GM18520 (cell line): ENCODE measurements at regions not wholly inside any gene's neighbourhood (a gene's known extent, or its start where the extent isn't known, plus 50 kb on each side); places are given as distances from the start of the nearest gene placed in this dataset.
"Not testable (repeated sequence)": the region's sequence is repeated elsewhere in the genome, so short reads cannot be mapped to it uniquely, and the experiment has no call there.

ENCODE experiments used
- ATAC-seq: cut with Tn5 transposase; IDR thresholded peaks from one replicate; pipeline ENCODE4 v1.9.1; 2021; ENCODE audit not compliant: unreplicated experiment

DNA sequence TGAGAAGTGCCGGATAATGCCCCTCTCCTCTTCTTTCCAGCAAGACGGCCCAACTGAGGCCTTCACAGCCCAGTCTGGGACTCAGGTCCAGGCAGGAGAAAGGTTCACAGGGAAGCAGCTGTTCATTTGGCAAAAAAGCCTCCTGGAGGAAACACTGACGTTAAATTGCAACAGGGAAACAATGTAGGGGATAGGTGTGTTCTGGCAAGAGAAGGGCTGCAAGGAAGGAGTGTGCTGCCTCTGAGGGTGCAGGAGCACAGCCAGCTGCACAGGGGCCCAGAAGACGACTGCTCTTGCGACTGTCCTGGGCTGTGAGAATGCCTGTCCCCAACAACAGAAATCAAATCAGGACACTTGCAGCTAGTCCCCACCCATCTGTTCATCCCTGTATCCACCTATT lies 70.6 kb upstream of the PMEPA1 start:
- no peak for ATAC-seq

DNA sequence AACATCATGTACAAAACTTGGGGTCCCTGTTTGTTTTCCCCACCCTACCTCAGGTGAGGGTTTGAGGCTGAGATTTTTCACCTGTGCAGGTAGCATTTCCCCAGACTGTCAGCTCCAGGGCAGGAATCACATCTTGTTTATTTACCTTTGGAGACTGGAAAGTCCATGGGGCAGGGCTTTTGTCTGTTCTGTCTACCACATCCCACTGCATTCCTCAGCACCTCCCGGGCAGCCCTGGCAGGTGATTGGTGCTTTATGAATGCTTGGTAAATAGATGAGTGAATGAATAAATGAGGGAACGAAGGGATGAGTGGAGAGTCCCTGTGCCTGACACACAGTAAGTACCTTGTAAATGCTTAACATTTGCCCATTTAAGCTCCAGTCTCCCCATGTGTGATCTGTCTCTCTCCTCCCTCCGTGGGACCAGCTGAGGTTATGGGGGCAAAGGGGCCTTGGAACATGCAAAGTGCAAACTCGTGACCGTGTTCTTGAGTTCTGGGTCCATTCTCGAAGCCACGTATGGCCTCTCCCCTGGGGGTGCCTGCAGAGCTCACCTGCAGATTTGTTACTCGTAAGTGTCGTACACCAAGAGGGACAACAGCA lies 69.7 kb upstream of the PMEPA1 start:
- no peak for ATAC-seq

DNA sequence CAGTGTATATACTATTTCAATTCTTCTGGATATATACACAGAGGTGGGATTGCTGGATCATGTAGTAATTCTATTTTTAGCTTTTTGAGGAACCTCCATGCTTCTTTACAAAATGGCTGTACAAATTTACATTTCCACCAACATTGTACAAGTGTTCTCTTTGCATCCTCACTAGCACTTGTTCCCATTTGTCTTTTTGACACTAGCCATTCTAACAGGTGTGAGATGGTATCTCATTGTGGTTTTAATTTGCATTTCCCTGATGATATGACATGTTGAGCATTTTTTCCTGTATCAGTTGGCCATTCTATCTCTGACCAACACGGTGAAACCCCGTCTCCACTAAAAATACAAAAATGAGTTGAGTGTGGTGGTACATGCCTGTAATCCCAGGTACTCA lies 68.1 kb upstream of the PMEPA1 start:
- no peak for ATAC-seq

DNA sequence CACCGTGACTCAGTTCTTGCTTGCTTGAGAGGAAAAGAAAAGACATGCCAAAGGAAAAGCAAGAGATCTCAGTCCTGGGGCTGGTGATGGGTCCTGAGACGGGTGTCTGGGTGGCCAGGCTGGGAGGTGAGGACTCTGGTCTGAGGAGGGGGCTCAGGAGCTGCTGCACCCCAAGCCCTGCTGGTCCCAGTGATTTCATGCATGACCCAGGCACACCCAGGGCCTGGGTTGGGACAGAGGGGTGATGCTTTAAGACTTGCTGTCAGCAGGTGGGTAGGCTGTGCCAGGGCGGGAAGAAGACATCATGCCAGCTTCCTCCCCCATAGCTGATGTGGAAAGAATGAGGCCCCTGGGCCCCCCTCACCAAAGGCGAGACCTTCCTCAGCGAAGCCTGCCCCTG lies 65.1 kb upstream of the PMEPA1 start:
- no peak for ATAC-seq

DNA sequence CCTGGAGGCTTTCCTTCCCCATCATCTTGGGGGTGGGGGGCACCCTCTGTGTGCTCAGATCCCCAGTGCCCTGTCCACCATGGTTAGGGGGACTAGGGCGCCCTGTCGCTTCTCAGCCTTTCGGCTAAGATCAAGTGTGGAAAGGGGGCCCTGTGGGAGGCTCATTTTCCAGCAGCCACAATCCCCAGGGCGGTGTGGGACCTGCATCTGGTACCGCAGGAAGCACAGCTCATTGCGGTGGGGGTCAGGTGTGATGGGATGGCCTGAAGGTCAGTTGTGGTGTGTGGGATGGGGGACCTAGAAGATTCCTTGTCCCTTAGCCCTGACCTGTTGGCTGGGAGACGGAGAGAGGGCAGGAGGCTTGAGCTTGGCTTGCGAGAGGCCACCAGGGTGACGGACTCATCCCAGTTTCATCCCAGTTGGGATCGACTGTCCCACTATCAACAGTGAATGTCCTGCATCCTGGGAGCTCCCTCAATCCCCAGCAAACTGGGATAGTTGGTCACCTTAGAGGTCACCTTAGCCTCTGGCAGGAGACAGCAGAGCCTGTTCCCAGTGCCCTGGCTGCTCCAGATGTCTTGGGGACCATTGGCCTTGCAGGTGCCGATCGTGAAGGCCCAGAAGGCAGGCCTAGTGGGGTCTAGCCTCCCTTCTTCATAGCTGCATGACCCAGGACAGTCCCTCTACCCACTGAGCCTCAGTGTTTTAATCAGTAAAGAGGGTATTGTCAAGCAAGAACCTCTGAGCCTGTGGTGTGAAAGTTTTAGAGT lies 64.5 kb upstream of the PMEPA1 start:
- no peak for ATAC-seq

DNA sequence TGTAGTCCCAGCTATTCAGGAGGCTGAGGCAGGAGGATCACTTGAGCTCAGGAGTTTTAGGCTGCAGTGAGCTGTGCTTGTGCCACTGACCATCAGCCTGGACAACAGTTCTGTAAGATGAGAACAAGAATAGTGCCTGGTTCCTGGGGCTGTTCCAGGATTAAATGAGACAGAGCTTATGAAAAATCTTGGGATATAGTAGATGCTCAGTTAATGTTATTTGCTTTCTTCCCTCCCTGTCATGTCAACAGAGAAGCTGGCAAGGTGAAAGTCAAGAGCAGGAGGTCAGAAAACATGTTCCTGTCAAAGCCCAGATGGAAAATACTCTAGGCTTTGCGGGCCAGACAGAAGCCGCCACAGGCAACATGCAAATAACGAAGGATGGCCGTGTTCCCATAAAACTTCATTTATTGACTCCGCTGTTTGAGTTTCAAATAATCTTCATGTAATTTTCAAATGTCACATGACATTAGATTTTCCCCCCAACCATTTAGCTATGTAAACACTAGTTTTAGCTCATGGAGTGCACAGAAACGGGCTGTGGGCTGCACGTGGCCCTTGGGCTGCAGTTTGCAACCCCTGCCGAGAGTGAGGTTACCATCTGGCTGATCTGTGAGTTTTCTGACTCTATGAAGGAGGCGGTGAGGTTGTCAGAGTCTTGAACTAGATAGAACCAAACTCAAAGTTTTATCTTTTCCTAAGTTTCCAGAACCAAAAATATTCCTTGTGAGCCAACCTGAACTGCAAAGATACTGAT lies 63.4 kb upstream of the PMEPA1 start:
- no peak for ATAC-seq

DNA sequence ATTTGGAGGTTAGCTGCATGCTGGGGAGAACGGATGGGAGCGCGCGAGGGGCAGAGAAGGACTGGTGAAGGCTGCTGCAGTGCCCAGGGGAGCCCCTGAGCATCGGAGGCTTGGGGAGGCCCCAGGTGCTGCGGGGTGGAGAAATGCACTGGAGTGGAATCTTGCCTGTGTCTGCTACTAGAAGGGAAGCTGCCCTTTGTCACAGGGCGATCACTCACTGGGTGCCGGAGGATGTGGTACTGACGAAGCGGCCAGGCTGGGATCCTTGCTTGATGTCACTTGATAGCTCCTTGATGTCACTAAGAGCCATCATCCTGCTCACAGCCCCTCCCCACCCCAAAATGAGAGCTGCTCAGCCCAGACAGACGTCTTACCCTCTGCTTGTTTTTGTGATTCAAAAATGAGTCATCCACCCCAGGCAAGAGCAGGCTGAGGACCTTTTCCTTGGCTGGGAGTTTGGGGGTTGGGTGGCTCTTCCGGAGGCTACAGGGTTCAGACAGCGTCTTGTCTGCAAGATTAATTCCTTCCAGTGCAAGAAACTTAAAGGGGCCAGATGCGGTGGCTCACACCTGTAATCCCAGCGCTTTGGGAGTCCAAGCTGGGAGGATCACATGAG lies 62.6 kb upstream of the PMEPA1 start:
- ATAC-seq, result no peak

DNA sequence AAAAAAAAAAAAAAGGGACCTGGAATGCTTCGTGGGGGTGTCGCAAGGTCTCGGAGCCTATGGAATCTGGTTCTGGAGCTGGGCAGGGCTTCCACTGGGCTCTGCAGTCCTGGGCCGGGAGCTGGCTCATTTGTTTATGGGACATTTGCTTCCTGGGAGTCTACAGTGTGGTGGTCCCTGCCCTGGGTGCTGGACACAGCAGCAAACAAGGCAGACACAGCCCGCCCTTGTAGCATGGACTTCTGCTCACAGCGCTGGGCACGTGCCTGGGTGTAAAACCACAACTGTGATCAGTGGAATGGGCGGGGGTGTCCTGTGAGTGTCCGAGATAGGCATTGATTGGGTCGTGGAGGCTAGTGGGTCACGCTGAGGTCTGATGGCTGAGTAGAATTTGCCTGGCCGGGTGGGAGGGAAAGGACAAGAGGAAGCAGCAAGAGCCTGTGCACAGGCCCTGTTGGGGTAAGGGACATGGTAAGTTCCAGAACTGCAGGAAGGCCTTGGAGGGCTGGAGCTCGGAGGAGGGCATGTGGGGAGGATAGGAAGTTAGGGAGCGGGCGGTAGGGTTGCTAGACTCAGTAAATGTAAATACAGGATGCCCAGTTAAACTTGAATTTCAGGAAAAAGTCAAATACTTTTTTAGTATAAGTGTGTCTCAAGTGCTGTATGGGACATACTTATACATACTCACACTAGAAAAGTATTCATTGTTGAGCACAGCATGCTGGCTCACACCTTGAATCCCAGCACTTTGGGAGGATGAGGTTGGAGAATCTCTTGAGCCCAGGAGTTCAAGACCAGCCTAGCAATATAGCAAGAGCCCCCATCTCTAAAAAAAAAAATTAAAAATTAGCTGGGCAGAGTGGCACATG lies 61.3 kb upstream of the PMEPA1 start:
- no peak for ATAC-seq

DNA sequence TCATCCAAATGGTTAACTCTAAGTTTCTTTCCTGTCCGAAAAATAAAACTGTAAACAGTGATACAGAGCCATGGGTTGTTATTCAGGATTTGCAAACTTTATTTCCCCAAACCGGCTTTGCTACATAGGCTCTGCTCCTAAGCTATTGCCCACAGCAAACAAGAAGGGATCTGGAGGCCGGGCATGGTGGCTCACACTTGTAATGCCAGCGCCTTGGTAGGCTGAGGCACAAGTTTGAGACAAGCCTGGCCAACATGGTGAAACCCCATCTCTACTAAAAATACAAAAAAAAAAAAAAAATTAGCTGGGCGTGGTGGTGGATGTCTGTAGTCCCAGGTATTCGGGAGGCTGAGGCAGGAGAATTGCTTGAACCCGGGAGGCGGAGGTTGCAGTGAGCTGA lies 60.6 kb upstream of the PMEPA1 start:
- ATAC-seq, result not testable (repeated sequence)

DNA sequence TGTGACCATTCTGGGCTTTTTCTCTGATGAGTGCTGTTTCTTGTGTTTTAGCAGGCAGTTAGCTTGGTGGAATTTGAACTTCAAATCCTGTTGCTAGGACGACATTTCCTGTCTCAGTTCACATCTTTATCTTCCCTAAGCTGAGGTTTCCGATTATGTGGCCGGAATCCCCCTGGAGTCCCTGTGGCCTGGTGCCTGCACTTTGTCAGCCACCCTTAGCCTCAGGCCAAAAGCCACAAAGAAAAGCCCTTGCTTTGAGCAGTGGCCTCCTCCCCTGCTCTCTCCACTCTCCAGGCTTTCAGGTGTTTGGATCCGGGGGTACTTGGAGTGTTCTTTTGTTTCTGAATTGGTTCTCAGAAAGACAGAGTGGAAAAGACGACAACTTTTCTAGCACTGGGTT lies 59.9 kb upstream of the PMEPA1 start:
- ATAC-seq, result no peak

DNA sequence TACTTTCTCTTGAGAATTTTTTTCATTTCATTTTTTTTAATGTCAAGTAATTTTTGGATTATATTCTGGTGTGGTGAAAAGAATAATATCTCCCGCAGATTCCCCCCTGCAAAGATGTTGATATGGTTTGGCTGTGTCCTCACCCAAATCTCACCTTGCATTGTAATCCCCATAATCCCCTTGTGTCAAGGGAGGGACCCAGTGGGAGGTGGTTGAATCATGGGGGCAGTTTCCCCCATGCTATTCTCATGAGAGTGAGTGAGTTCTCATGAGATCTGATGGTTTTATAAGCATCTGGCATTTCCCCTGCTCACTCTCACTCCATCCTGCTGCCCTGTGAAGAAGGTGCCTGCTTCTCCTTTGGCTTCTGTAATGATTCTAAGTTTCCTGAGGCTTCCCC lies 58.7 kb upstream of the PMEPA1 start:
- no peak for ATAC-seq

DNA sequence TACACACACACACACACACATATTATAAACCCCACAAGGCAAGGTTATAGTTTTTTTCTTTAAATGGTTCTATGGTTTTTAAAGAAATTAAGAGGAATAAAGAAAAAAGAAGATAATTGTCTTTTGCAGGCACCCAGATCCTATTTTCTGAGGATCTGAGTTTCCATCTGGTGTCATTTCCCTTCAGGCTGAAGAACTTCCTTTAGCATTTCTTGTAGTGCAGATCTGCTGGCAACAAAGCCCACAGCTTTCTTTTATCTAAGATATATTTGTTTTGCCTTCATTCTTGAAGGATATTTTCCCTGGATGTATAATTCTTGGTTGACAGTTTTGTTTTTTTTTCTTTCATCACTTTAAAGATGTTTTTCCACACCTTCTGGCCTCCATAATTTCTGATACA lies 57.6 kb upstream of the PMEPA1 start:
- no peak for ATAC-seq

DNA sequence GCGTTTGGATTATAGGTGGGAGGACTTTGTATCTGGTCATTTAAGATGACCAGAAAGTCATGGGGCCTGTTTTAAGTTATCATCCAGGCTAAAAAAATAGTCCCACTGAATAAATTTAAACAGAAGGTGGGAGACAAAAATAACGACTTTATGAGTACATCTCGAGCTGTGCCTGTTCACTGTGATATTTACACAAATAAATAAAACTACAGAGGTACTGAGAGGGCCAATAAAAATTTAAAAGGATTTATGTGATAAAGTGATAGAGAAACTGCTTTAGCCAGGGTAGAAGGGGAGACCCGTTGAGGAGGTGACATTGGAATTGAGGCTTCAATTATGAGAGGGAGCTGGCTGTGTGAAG lies 53.4 kb upstream of the PMEPA1 start:
- ATAC-seq, result no peak

DNA sequence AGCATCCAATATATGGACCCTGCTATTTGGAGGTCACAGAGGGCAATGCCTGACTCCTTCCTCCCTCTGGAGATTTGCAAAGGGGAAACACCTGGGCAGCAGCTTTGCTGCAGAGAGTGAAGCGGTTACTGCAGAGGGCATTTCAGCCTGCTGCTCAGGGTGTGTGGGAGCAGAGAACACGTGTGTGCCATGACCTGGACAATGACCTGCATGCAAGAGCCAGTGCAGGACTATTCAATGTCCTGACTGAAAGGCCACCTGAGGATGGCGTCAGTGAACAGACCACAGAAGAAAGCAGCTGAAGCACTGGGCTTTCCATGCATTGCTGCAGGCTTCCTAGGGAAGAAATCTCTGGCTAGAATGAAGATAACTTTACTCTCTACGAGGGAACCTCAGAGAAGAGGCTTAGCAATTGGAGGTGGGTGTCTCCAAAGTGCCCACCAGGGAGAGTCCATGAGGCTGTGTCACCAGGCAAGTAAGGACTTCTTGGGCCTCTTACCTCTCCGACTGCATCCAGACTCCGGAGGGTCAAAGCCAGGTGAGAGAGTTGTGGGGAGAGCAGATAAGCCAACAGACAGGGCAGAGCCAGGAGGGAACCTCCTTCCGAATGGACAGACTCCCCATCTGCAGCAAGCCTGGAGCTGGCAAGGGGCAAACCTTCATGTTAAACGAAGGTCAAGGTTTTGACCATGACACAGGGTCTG lies 52.9 kb upstream of the PMEPA1 start:
- no peak for ATAC-seq

DNA sequence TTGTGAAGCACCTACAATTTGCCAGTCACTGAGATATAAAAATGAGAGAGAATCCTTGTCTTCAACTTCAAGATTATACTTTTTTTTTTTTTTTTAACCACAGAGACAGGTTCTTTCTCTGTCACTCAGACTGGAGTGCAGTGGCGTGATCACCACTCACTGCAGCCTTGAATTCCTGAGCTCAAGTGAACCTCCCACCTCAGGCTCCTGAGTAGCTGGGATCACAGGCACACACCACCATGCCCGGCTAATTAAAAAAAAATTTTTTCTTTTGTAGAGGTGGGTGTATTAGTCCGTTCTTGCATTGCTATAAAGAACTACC lies 51.6 kb upstream of the PMEPA1 start:
- ATAC-seq, result no peak

DNA sequence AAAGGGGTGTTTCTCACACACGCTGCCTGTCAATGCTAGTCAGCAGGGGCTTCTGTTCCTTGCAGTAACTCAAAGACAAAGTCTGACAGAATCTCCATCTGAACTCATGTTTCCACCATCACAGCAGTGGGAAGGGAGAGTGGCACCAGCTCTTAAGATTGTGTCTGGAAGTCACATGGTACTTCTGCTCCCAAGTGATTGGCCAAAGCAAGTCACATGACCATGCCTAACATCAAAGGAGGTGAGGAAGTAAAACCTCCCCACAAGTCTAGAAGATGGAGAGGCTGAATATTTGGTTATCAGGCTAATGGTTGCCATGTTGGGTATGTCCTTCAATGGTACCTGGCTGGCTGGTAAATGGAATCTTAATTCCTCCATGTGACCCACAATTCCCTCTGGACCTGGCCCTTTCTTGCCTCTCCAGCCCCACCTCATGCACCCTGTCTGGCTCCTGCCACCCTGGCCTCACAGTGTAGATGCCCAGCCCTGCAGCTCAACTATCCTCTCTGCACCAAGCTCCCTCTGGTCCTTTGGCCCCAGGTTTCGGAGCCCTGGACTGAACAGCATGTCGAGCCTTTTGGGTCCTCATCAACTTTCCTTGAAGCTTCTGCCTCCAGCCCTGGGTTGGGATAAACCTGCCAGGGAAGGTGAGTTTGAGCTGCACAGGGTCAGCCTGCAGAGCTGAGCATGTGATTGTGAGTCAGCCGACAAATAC lies 51.0 kb upstream of the PMEPA1 start:
- ATAC-seq, result no peak

DNA sequence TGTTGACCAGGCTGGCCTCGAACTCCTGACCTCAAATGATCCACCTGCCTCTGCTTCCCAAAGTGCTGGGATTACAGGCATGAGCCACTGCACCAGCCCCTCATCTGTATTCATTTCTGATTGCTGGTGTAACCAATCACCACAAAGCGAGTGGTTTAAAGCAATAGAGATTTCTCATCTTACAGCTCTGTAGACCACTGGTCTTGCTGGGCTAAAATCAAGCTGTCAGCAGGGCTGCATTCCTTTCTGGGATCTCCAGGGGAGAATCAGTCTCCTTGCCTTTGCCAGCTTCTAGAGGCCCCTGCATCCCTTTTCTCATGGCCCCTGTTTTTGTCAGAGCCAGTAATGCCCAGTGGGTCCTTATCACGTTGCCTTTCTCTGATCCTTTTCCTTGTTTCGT lies 49.9 kb upstream of the PMEPA1 start:
- no peak for ATAC-seq
